Thyroid gland (tissue), 4 donors: ENCODE measurements at regions not wholly inside any gene's neighbourhood (a gene's known extent, or its start where the extent isn't known, plus 50 kb on each side); places are given as distances from the start of the nearest gene placed in this dataset.

ENCODE experiments used
- CTCF ChIP-seq, 6 experiments: fragments of 200-600 bp in 3 of 6; fragments of 450-650 bp in 3 of 6; sonication (generic) in 3 of 6; IDR thresholded peaks; one replicate each; pipeline ENCODE4 v1.5.1; 2016 to 2019; ENCODE audit warnings: antibody characterized with exemption in 6 of 6, mild to moderate bottlenecking in 2 of 6, inconsistent platforms in 1 of 6, moderate library complexity in 1 of 6
- POLR2A ChIP-seq, 2 donors: fragments of 450-650 bp; IDR thresholded peaks; one replicate each; pipeline ENCODE4 v1.6.1; 2017; ENCODE audit warnings: antibody characterized with exemption in 2 of 2, mild to moderate bottlenecking in 2 of 2, moderate library complexity in 1 of 2

DNA sequence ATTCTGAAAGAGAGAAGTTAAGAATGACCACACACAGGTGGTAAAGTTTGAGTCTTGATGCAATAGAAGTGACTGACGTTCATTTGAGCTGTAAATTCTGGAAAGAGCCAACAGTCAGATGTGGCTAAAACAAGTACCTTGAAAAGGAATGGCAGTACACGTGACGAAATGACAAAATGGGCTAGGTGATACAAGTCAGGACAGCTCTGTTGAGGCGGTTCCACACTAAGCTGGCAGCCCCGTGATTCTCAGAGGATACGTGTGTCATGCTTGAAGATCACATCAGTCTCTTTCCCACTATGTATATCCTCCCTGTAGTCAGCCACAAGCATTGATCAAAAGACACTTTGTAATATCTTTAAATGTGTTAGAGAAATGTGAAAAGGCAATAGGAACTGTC lies 881.3 kb upstream of the ADGRL2 start:
- TF ChIP-seq CTCF (IDR thresholded peaks at IDR 0.05) (no peak), POLR2A (IDR thresholded peaks at IDR 0.05) (no peak)
